ENCODE measurements at regions not wholly inside any gene's neighbourhood (a gene's known extent, or its start where the extent isn't known, plus 50 kb on each side); places are given as distances from the start of the nearest gene placed in this dataset.

DNA sequence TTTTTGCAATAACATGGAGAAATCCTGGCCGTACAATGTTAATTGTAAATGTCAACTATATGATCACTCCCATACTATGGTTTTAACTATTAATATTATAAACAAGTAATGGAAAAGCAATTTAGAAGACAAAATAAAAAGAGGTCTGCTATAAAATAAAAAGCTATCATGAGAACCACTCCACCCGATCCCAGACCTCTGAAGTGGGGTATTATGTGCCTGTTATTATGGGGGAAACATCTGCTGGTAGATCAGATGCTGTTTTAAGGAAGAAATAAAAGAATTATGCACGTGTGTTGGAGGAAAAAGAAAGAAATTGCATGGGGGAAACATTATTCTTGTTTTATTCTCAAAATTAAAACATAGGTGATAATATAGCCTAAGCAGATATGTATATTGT lies 615.7 kb upstream of the ARID1B start:
- no peaks in the 10 kb centered on the region for H3K27me3 ChIP-seq (ENCODE audit: control insufficient read depth, insufficient read depth, low read length)
- no peaks in the 10 kb centered on the region for H3K36me3 ChIP-seq (replicated peaks; ENCODE audit: control insufficient read depth, insufficient read depth, low read length)
- DNase-seq = no peak
- H3K4me3 ChIP-seq (ENCODE audit: insufficient read depth, low read depth, low read length) = no peak overlapping the region

DNA sequence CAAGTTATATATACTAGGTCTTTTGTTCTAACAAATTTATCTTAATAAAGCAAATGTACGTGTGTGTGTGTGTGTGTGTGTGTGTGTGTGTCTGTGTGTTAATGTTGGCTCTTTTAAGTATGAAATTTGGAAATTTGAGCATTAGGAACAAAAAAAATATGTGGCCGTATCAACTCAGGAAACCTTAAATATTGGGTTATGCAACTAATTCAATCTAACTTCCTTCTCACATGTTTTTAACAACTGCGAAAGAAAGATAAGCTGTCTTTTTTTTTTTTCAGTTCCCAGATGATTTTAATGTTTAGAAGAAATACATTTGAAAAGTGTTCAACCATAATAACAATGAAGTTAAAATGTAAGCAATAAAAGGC lies 616.4 kb upstream of the ARID1B start:
- no peak for DNase-seq
- H3K27me3 ChIP-seq (ENCODE audit: control insufficient read depth, insufficient read depth, low read length) = no peaks in the 10 kb centered on the region
- no peak overlapping the region for H3K4me3 ChIP-seq (ENCODE audit: insufficient read depth, low read depth, low read length)
- H3K36me3 ChIP-seq (replicated peaks; ENCODE audit: control insufficient read depth, insufficient read depth, low read length) = no peaks in the 10 kb centered on the region

DNA sequence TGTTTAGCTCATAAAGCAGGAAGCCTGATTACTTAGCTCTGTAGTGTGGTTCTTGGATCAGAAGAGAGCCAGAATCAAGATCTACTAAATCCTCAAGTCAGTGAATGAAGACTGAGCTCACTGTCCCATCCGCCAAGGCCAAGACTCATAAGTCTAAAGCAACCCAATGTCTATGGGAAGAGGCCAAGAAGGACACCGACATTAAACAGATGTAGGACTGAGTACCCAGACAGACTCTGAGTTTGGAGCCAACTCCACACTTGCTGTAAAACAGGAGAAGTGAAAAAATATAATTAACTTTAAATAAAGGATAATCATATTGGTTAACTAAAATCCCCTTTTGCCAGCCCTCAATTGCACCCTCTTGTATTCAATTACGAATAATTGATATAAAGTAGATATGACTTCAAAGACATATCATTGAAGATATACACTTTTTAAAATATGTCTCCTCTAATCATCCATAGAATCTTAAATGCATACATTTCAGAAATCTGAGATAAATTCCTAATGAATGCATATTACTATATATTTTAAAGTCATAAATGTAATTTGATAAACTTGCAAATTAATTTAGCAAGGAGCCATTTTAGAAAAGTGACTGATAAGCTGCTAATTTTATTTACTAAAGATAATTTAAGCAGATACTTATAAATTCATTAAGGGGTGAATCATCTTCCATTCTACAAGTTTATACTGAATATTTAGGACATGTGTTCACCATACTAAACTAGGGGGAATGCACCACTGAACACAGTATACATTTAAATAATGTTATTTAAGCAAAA lies 617.0 kb upstream of the ARID1B start:
- DNase-seq = no peak
- no peaks in the 10 kb centered on the region for H3K36me3 ChIP-seq (replicated peaks; ENCODE audit: control insufficient read depth, insufficient read depth, low read length)
- no peak overlapping the region for H3K4me3 ChIP-seq (ENCODE audit: insufficient read depth, low read depth, low read length)
- no peaks in the 10 kb centered on the region for H3K27me3 ChIP-seq (ENCODE audit: control insufficient read depth, insufficient read depth, low read length)

DNA sequence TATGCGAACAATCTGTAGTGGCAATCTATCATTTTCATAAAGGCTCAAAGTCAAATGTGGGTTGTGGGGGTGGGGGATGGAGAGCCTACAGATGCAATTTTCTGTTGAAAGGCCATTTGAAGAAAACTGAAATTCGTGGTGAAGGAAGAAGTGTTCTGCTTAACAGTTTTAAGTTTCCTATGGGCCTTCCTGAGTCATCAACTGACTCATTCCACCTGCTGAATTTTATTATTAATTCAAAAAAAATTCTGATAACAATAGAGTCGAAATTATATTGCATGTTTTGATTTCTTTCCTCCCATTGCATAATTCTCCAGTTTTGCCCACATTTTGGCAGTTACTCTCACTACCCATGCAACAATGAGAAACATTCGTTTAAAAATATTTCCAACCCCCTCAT lies 622.3 kb upstream of the ARID1B start:
- Histone ChIP-seq H3K27me3 (ENCODE audit: control insufficient read depth, insufficient read depth, low read length) (no peaks in the 10 kb centered on the region), H3K36me3 (replicated peaks; ENCODE audit: control insufficient read depth, insufficient read depth, low read length) (no peaks in the 10 kb centered on the region), H3K4me3 (ENCODE audit: insufficient read depth, low read depth, low read length) (no peak overlapping the region)
- no peak for DNase-seq

DNA sequence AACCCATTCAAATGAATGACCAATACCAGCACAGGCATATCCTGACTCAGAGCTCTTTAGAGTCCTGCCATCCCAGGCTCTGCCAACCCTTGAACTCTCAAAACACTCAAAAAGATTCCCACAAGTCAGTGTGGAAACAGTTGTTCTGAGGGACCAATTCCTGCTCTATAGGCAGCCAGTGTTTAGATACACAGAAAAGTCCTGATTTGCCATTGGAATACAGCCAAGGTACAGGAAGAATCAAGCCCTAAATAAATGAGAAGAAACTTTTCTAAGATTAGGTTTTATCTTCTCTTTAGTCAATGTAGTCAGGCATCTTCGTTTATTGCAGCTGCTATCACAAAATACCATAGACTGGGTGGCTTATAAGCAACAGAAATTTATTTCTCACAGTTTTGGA lies 626.8 kb upstream of the ARID1B start:
- H3K36me3 ChIP-seq (replicated peaks; ENCODE audit: control insufficient read depth, insufficient read depth, low read length) = no peaks in the 10 kb centered on the region
- no peak for DNase-seq
- H3K27me3 ChIP-seq (ENCODE audit: control insufficient read depth, insufficient read depth, low read length) = no peaks in the 10 kb centered on the region
- H3K4me3 ChIP-seq (ENCODE audit: insufficient read depth, low read depth, low read length) = no peak overlapping the region

DNA sequence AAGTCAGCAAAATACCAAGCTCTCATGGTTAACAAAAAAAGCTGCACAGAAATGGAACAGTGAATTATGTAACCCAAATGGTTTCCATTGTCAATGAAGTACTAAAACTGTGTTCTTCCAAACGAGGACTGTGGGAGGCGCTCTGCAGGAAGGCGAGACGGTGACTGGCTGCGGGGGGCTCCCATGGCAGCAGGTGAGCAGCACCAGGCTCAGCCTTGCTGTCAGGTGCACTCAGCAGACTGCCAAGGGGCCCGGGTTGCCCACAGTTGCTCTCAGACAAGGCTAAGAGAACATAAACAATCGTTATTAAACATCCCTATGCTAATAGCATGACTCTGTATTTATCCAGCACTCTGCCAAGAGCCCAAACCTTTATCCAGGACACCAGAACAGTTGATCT lies 630.3 kb upstream of the ARID1B start:
- no peak for DNase-seq
- no peak overlapping the region for H3K4me3 ChIP-seq (ENCODE audit: insufficient read depth, low read depth, low read length)

DNA sequence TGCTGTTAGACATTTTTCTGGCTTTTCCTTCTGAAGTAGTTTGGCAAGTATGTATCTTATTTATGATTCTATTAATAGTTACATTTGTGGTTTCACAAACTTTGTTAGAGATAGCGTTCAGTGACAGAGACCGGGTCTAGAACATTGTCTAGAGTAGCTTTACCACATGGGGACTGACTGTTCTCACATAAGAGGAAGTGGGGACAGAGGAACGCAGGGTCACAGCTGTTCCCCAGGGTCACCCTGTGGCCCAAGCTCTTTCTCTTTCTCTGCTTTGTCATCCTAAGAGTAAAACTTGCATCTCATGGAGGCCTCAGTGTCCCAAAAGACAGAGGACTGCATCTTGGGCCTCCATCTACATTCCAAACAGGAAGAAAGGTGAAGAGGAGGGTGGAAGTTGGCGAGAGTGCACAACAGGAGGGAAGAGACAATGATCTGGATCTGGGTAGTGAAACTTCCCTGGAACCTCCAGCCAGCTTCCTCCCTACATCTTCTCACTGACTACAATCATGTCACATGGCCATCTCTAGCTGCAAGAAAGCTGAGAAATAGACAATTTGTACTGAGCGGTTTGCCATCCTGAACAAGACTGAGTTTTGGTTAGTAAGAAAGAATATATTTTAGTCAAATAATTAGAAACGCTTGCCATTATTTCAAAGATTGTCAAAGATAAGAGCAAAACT lies 645.8 kb upstream of the ARID1B start:
- Histone ChIP-seq H3K36me3 (replicated peaks; ENCODE audit: control insufficient read depth, insufficient read depth, low read length) (no peaks in the 10 kb centered on the region), H3K4me3 (ENCODE audit: insufficient read depth, low read depth, low read length) (no peak overlapping the region), H3K27me3 (ENCODE audit: control insufficient read depth, insufficient read depth, low read length) (no peaks in the 10 kb centered on the region)
- no peak for DNase-seq

More for the DNA sequence above, 630.3 kb upstream of the ARID1B start:
- H3K36me3 ChIP-seq (replicated peaks; ENCODE audit: control insufficient read depth, insufficient read depth, low read length) = no peaks in the 10 kb centered on the region
- H3K27me3 ChIP-seq (ENCODE audit: control insufficient read depth, insufficient read depth, low read length) = no peaks in the 10 kb centered on the region

DNA sequence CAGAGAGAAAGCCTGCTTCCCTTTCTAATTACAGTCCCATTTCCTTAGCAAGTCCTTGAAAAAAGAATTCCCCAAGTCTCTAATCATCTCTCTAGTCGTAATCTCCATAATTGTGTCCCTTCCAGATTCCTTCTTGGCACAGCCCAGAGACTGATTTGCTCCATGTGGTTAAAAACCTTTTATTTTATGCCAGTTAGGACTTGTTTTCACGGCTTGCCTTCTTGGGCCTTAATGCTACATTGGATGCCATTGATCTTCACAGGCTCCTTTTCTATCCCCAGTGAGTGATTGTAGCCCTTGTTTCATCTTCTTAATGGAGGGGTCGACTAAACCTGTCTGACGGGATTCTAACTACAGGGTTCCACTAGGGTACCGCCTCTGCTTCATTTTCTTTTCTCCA lies 650.6 kb upstream of the ARID1B start:
- Histone ChIP-seq H3K27me3 (ENCODE audit: control insufficient read depth, insufficient read depth, low read length) (no peaks in the 10 kb centered on the region), H3K36me3 (replicated peaks; ENCODE audit: control insufficient read depth, insufficient read depth, low read length) (no peaks in the 10 kb centered on the region), H3K4me3 (ENCODE audit: insufficient read depth, low read depth, low read length) (no peak overlapping the region)
- no peak for DNase-seq

DNA sequence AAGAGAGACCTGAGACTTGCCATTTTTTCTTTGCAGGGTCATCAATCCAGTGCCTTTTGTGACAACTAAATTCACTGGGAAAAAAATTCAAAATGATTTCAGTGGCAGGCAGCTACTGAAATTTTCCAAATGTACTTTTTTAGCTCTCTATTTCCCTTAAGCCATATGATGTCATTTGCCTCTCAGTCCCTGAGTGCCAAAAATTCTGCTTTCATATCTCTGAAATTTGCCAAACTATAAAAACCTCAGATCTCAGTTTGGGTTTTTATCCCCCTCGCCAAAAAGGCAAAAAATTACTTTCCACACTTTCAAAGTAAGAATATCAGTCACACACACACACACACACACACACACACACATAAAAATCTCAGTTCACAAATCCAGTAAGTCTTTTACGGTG lies 651.3 kb upstream of the ARID1B start:
- Histone ChIP-seq H3K36me3 (replicated peaks; ENCODE audit: control insufficient read depth, insufficient read depth, low read length) (no peaks in the 10 kb centered on the region), H3K4me3 (ENCODE audit: insufficient read depth, low read depth, low read length) (no peak overlapping the region), H3K27me3 (ENCODE audit: control insufficient read depth, insufficient read depth, low read length) (no peaks in the 10 kb centered on the region)
- no peak for DNase-seq

DNA sequence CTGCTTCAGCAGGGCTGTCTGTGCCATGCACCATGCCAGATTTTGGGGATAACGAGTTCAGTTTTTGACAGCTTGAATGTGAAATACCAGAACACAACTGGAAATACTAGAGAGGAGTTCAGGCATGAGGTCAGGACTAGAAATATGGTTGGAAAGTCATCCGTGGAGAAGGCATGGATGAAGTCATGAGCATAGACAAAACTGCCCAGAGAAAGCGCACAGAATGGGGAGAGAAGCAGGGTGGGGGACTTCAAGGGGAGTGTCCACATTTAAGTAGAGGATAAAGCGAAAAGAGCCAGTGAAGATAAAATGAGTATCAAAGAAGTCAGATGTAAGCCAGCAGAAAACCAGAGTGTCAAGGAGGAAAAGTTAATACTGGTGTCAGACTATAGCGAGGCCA lies 653.4 kb upstream of the ARID1B start:
- Histone ChIP-seq H3K4me3 (ENCODE audit: insufficient read depth, low read depth, low read length) (no peak overlapping the region), H3K27me3 (ENCODE audit: control insufficient read depth, insufficient read depth, low read length) (no peaks in the 10 kb centered on the region), H3K36me3 (replicated peaks; ENCODE audit: control insufficient read depth, insufficient read depth, low read length) (no peaks in the 10 kb centered on the region)
- DNase-seq = no peak

DNA sequence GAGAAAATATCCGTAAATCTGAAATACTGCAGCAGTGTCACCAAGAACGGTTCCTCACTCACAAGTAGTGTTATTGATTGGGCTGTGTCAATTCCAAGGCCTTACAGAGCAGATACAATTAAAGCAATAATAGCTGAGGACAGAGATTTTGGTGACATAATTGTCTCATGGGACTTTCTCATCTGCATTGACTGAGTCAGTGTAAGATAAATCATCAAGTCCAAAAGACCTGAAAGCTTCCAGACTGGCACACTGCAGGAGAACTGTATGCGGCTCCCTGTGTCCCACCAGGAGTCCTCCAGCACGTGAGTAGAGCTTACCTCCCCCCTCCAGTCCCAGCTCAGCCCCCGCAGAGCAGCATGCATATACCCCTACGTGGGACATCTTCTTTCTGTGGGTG lies 655.2 kb upstream of the ARID1B start:
- H3K27me3 ChIP-seq (ENCODE audit: control insufficient read depth, insufficient read depth, low read length) = no peaks in the 10 kb centered on the region
- no peak for DNase-seq
- no peak overlapping the region for H3K4me3 ChIP-seq (ENCODE audit: insufficient read depth, low read depth, low read length)
- H3K36me3 ChIP-seq (replicated peaks; ENCODE audit: control insufficient read depth, insufficient read depth, low read length) = no peaks in the 10 kb centered on the region

DNA sequence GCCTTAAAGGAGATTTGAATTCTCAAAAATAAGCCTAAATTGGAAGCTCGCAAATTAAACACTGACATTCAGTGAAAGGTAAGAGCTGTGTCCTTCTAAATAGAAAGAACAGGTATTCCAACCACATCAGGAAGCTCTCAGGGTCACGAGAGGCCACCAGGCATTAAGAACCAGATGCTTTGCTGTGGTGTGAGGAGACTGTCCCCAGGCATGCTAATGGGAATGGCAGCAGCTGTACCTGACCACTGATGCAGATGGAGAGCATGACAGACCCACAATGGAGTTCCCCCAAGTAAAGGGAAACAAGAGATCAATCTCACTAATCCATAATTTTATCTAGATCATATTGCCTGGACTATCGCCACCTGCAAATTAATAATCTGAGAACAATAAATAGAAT lies 658.9 kb upstream of the NOX3 start:
- no peaks in the 10 kb centered on the region for H3K27me3 ChIP-seq (ENCODE audit: control insufficient read depth, insufficient read depth, low read length)
- no peak overlapping the region for H3K4me3 ChIP-seq (ENCODE audit: insufficient read depth, low read depth, low read length)
- H3K36me3 ChIP-seq (replicated peaks; ENCODE audit: control insufficient read depth, insufficient read depth, low read length) = no peaks in the 10 kb centered on the region
- no peak for DNase-seq

DNA sequence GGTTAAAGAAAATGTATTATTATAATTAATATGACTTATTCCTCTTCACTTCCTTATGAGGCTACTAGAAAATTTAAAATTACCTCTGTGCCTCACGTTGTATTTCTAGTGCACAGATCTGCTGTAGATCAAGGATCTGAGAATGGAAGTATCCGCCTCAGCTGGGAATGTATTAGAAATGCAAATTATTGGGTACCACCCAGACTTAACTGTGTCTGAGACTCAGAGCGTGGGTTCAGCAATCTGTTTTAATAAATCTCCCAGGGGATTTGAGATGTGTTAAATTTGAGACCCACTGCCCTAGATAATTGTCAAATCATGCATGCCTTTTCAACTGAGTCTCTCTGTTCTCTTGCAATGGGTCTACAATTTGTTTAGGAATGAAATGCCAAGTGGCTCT lies 658.0 kb upstream of the NOX3 start:
- H3K4me3 ChIP-seq (ENCODE audit: insufficient read depth, low read depth, low read length) = no peak overlapping the region
- no peak for DNase-seq

DNA sequence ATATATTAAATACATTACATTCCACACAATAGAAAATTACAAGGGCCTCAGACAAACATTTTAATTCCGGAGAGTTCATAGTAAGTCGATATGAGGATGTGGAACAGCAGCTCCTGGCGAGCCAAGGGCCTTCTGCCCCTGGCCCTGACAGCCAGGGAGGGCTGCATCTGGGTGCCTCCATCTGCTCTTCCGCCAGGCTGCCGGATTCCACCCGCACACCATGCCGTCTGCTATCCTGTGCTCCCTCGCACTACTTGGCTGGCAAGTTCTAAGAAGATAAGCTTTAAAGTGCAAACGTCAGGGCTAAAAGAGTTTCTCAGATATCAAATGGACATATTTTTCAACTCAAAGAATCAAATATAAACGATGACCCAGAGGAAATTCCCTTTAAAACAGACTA lies 656.3 kb upstream of the NOX3 start:
- Histone ChIP-seq H3K27me3 (ENCODE audit: control insufficient read depth, insufficient read depth, low read length) (no peaks in the 10 kb centered on the region), H3K36me3 (replicated peaks; ENCODE audit: control insufficient read depth, insufficient read depth, low read length) (no peaks in the 10 kb centered on the region), H3K4me3 (ENCODE audit: insufficient read depth, low read depth, low read length) (no peak overlapping the region)
- DNase-seq = no peak

More for the DNA sequence above, 658.0 kb upstream of the NOX3 start:
- Histone ChIP-seq H3K36me3 (replicated peaks; ENCODE audit: control insufficient read depth, insufficient read depth, low read length) (no peaks in the 10 kb centered on the region), H3K27me3 (ENCODE audit: control insufficient read depth, insufficient read depth, low read length) (no peaks in the 10 kb centered on the region)

DNA sequence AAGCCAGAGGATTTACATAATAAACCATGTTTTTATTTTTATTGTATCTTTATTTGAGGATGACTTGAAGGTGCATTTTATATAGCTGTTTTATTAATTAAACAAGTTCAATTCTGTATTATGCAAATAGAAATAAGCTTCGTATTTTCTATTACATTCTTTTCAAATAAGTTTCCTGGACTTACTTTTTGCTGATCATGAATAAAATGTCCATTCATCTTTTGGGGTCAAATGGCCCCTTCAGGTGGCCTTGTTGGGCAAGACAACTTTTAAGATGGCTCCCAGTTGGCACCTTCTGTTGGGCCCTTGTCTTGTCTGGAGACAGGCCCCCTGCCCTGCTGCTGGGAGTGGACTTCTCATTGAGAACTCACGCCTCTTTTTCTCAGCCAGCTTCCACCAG lies 654.6 kb upstream of the NOX3 start:
- H3K27me3 ChIP-seq (ENCODE audit: control insufficient read depth, insufficient read depth, low read length) = no peaks in the 10 kb centered on the region
- no peak for DNase-seq
- H3K36me3 ChIP-seq (replicated peaks; ENCODE audit: control insufficient read depth, insufficient read depth, low read length) = no peaks in the 10 kb centered on the region
- H3K4me3 ChIP-seq (ENCODE audit: insufficient read depth, low read depth, low read length) = no peak overlapping the region

Measured in H7 (cell line).